Testis (tissue), 2 donors: ENCODE measurements at regions not wholly inside any gene's neighbourhood (a gene's known extent, or its start where the extent isn't known, plus 50 kb on each side); places are given as distances from the start of the nearest gene placed in this dataset.

Experiments
- DNase-seq: peaks from one replicate; pipeline ENCODE4 v3.0.0-alpha.2; 2019
- H3K27ac ChIP-seq, 2 donors: fragments of 200-600 bp; sonication (generic); one replicate each; pipeline ENCODE4 v1.5.1; 2019
- H3K27me3 ChIP-seq: fragments of 200-600 bp; sonication (generic); one replicate; pipeline ENCODE4 v1.5.1; 2019
- H3K36me3 ChIP-seq: fragments of 200-600 bp; sonication (generic); one replicate; pipeline ENCODE4 v1.5.1; 2017; ENCODE audit warnings: low read depth; ENCODE audit errors: missing control alignments
- H3K4me1 ChIP-seq: fragments of 200-600 bp; sonication (generic); one replicate; pipeline ENCODE4 v1.5.1; 2019
- H3K4me3 ChIP-seq, 2 donors: fragments of 200-600 bp; sonication (generic); one replicate each; pipeline ENCODE4 v1.5.1; 2017 to 2019
- H3K9me3 ChIP-seq: fragments of 200-600 bp; sonication (generic); one replicate; pipeline ENCODE4 v1.5.1; 2017
- POLR2A ChIP-seq: fragments of 450-650 bp; IDR thresholded peaks from one replicate; pipeline ENCODE4 v1.6.1; 2017; ENCODE audit warnings: antibody characterized with exemption, mild to moderate bottlenecking, moderate library complexity
- WGBS, 2 donors: methylation state at CpG; one replicate each; pipeline ENCODE4 v1.1.5; 2018; 5-methylcytosine and 5-hydroxymethylcytosine counted together
- intact Hi-C: fragments of 100-400 bp; cut with DNase I; formaldehyde crosslinking; loops from one replicate; pipeline ENCODE4 v1.15.1; 2023; ENCODE audit warnings: low total_unique reads
- TF ChIP-seq, protein P1 (sequence below), 3 experiments: fragments of 450-650 bp in 2 of 3; fragments of 200-600 bp in 1 of 3; sonication (generic) in 1 of 3; IDR thresholded peaks; one replicate each; pipeline ENCODE4 v1.5.1; 2016 to 2019; ENCODE audit warnings: antibody characterized with exemption in 3 of 3, mild to moderate bottlenecking in 2 of 3, moderate library complexity in 1 of 3

- no peak overlapping the region for H3K27ac ChIP-seq
- no peak overlapping the region for H3K4me3 ChIP-seq
- TF ChIP-seq POLR2A, result no peak
- TF ChIP-seq, protein P1, sequence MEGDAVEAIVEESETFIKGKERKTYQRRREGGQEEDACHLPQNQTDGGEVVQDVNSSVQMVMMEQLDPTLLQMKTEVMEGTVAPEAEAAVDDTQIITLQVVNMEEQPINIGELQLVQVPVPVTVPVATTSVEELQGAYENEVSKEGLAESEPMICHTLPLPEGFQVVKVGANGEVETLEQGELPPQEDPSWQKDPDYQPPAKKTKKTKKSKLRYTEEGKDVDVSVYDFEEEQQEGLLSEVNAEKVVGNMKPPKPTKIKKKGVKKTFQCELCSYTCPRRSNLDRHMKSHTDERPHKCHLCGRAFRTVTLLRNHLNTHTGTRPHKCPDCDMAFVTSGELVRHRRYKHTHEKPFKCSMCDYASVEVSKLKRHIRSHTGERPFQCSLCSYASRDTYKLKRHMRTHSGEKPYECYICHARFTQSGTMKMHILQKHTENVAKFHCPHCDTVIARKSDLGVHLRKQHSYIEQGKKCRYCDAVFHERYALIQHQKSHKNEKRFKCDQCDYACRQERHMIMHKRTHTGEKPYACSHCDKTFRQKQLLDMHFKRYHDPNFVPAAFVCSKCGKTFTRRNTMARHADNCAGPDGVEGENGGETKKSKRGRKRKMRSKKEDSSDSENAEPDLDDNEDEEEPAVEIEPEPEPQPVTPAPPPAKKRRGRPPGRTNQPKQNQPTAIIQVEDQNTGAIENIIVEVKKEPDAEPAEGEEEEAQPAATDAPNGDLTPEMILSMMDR (IDR thresholded peaks at IDR 0.05), result no peak
- H3K4me1 ChIP-seq, result no peaks in the 10 kb centered on the region
- no peaks in the 10 kb centered on the region for H3K9me3 ChIP-seq
- DNase-seq, result no peak
- intact Hi-C loops, result no loop called here
- WGBS, 2 donors, result 65 to 66% methylated on average over 4 of the region's 4 CpGs
- no peaks in the 10 kb centered on the region for H3K27me3 ChIP-seq
- H3K36me3 ChIP-seq, result no peaks in the 10 kb centered on the region
Observed at GRCh38 chr5:3911773-3912172, 316.1 kb downstream of the IRX1 start.

DNA sequence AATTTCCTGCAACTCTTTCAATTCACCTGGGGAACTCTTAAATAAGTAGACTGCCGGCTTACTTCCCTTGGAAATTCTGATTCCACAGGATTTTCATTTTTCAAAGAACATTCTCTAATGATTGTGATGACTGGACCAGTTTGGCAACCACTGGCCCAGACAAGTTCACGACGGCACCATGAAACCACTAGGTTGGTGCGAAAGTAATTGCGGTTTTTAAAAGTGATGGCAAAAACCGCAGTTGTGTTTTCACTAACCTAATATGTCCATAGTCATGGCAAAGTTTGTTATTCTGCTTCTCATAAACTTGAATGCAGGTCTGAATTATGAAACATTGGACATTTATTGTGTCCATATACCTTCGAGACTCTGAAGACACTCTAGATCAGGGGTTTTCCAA, 317.2 kb downstream of the IRX1 start:
- Histone ChIP-seq H3K4me3 (no peak overlapping the region), H3K36me3 (no peaks in the 10 kb centered on the region), H3K27ac (no peak overlapping the region), H3K4me1 (no peaks in the 10 kb centered on the region), H3K9me3 (no peaks in the 10 kb centered on the region), H3K27me3 (no peaks in the 10 kb centered on the region)
- intact Hi-C loops, result no loop called here
- DNase-seq, result no peak
- WGBS, 2 donors, result 91 to 94% methylated on average over 7 of the region's 7 CpGs
- TF ChIP-seq, protein P1 (IDR thresholded peaks at IDR 0.05), result no peak
- no peak for TF ChIP-seq POLR2A

- H3K36me3 ChIP-seq, result no peaks in the 10 kb centered on the region
- no peaks in the 10 kb centered on the region for H3K4me1 ChIP-seq
- no peak overlapping the region for H3K4me3 ChIP-seq
- WGBS, 2 donors, result 86 to 88% methylated on average over 3 of the region's 3 CpGs
- TF ChIP-seq, protein P1 (IDR thresholded peaks at IDR 0.05), result no peak
- TF ChIP-seq POLR2A, result no peak
- no peaks in the 10 kb centered on the region for H3K9me3 ChIP-seq
- no peak overlapping the region for H3K27ac ChIP-seq
- no peaks in the 10 kb centered on the region for H3K27me3 ChIP-seq
- intact Hi-C loops, result no loop called here
- DNase-seq, result no peak
Observed at GRCh38 chr5:3913279-3913678, 317.6 kb downstream of the IRX1 start.

- H3K4me1 ChIP-seq, result no peaks in the 10 kb centered on the region
- intact Hi-C loops, result no loop called here
- H3K27ac ChIP-seq, result no peak overlapping the region
- WGBS, 2 donors, result 64 to 86% methylated on average over 5 to 7 of the region's 7 CpGs
- no peaks in the 10 kb centered on the region for H3K9me3 ChIP-seq
- TF ChIP-seq, protein P1 (IDR thresholded peaks at IDR 0.05), result no peak
- no peak for TF ChIP-seq POLR2A
- DNase-seq, result no peak
- no peak overlapping the region for H3K4me3 ChIP-seq
- H3K36me3 ChIP-seq, result no peaks in the 10 kb centered on the region
- H3K27me3 ChIP-seq, result no peaks in the 10 kb centered on the region
Observed at GRCh38 chr5:3925022-3925421, 329.4 kb downstream of the IRX1 start.

DNA sequence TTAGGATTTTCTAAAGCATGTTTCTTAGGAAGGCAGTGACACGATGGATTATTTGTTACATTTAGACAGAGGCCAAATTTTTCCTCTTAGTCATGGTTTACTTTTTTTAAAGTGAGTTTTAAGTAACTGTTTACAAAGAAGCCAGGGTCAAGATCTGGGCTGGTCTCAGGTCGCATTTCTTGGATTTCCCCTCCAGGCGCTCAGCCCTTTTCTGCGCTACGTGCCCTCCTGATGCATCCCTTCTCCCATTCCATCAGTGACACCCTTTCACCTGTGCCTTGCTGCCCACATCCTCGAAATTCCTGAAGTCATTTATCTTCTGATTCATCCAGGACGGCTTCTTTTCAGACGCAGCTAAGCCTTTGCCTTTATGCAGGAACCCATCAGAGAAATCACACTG, 330.3 kb downstream of the IRX1 start:
- Histone ChIP-seq H3K36me3 (no peaks in the 10 kb centered on the region), H3K27ac (no peak overlapping the region), H3K9me3 (no peaks in the 10 kb centered on the region), H3K4me3 (no peak overlapping the region), H3K27me3 (no peaks in the 10 kb centered on the region), H3K4me1 (no peaks in the 10 kb centered on the region)
- intact Hi-C loops, result no loop called here
- no peak for DNase-seq
- 44 to 65% methylated on average over 8 of the region's 8 CpGs for WGBS, 2 donors
- TF ChIP-seq POLR2A, result no peak
- TF ChIP-seq, protein P1 (IDR thresholded peaks at IDR 0.05), result no peak
